HG02642 (cell line): ENCODE measurements at regions not wholly inside any gene's neighbourhood (a gene's known extent, or its start where the extent isn't known, plus 50 kb on each side); places are given as distances from the start of the nearest gene placed in this dataset.

Source experiments
- ATAC-seq: cut with Tn5 transposase; IDR thresholded peaks from one replicate; pipeline ENCODE4 v1.9.1; 2021; ENCODE audit warnings: mild to moderate bottlenecking; ENCODE audit not compliant: unreplicated experiment, poor library complexity

DNA sequence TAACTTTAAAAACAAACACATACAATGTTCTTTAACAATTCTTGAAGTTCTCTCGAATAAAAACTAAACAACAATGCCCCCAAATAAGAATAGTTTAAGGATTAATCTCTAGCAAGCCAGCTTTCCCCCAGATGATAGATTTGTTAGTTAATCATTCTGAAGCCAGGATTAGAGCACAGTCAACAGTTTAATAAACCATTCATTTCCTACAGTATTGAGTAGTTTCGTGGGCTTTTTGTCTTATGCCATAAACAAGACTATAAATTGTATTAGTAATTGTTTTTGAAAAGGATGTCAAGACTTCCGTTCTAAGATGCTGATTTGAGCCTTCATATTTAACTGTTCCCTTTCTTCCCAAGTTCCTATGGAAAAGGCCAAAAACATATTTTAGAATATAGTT lies 136.6 kb downstream of the PIK3R1 start:
- ATAC-seq, result no peak

DNA sequence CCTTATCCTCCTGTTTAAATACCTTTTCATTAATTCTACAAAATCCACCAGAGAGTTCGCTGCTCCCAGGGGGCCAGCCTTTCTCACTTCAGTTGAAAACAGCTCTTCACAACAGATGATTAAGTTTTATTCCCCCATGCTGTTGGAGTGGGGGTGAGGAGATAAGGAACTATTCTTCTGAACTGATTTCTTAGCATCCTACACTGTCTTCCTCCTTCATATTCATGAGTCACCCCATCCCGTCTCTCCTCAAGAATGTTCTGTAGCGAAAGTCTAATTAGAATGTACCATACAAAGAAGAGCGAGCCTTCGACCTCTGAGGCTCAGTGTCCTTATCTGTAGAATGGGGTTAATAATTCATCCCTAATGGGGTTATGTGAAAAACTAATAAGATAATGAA lies 138.0 kb downstream of the PIK3R1 start:
- ATAC-seq, result no peak

DNA sequence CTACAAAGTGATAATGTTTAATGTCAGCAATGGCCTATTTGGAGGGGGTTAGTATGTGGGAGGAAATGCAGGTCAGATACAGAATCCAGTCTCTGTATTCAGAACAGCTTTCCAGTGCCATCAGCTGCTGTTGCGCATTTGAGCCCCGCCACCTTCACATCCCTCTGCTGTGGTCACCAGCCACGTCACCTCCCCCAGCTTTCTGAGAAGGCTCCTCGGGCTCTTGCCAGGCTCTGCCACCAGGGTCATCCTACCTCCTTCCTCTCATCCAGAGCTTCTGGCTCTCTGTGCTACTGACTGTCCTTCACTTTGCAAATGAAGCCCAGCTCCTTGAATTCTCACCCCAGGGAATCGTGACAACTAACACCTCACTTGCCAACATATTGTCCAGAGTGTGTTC lies 138.8 kb downstream of the PIK3R1 start:
- no peak for ATAC-seq

DNA sequence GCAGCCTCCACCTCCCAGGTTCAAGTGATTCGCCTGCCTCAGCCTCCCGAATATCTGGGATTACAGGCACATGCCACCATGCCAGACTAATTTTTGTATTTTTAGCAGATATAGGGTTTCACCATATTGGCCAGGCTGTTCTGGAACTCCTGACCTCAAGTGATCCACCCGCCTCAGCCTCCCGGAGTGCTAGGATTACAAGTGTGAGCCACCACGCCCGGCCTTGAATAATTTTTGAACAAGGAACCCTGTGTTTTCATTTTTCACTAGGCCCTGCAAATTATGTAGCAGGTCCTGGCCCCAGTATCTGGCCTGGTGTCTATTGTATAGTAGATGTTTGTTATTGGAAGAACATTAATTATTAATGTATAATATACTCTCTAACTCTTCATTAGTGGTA lies 140.7 kb downstream of the PIK3R1 start:
- no peak for ATAC-seq

DNA sequence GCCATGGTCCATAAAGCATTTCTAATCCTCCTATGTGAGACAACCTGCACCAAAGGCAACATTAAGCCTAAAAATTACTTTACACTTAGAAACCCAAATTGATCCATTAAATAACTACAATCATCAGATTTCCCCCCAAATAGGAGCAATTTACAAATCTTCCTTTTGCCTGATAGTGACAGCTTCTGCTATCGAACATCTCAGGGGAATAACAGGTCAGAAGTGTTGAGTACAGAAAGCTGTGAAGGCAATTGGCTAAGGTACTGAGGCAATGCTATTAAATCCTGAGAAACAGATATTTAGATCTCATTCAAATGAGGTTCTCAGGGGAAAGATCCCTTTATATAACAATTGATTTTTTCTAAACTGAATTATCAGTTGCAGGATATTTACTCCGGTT lies 141.1 kb downstream of the PIK3R1 start:
- no peak for ATAC-seq

DNA sequence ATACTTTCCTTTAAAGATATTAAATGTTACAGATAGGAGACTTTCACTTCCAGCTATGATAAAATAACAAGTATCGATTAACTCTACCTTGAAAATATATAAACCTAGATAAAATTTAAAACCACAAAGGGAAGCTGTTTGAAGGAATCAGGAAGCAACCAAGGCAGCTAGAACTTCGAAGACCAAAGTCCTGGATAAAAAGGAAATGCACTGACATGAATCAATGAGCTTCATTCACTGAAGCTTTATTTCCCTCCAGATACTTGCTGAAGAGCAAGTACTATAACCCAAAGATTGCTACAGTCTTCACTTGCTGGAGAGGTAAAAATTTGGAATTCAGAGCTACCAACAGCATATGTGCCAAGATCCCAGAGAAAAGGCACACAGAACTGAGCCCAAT lies 144.1 kb downstream of the PIK3R1 start:
- ATAC-seq, result no peak

DNA sequence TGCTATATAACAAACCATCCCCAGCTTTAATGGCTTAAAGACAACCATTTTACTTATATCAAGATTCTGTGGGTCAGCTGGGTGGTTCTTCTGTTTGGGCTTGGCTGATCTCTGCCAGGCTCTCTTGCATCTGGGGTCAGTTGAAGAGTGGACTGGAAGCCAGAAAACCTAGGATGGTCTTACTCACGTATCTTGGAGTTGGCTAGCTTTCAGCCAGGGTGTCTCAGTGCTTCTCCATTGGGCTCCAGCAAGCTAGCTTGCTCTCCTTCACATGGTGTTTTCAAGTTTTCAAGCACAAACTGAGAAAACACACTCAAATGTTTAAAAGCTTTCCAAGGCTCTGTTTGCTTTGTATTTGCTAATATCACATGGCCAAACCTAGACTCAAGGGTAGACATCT lies 146.8 kb downstream of the PIK3R1 start:
- ATAC-seq, result no peak

DNA sequence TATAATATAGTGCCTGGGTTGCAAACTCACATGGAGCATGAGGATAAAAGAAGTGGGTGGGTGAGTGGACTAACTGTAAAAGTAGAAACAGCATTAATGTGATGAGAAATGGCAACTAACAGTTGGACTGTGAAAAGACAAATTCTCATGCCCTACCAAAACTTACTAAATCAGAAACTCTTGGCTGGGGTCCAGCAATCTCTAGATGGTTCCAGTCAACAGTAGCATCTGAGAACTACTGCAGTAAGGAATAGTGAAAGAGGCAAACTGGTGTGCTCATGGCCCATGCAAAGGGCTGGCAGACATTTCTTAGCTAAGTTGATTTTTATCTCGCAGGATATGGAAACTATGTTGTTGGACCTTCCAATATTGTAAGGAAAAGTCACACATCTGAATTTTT lies 150.3 kb downstream of the PIK3R1 start:
- no peak for ATAC-seq

DNA sequence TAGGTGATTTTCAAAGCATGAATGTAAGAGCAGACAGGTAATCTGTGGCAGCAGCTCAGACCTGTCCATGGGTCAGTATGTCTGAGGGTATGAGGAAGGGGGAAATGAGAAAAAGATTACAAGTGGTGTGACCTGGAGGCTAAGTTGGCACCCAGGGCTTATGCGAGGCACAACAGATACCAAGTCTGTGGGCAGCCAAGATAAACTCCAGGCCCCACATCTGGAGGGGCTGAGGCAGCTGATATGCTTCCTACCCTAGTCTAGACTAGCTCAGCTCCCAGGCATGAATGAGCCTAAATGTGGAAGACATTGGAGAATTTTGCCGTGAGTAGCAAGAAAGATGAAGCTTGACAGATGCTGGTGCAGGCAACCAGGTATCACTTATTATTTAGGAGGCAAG lies 151.7 kb downstream of the PIK3R1 start:
- no peak for ATAC-seq

DNA sequence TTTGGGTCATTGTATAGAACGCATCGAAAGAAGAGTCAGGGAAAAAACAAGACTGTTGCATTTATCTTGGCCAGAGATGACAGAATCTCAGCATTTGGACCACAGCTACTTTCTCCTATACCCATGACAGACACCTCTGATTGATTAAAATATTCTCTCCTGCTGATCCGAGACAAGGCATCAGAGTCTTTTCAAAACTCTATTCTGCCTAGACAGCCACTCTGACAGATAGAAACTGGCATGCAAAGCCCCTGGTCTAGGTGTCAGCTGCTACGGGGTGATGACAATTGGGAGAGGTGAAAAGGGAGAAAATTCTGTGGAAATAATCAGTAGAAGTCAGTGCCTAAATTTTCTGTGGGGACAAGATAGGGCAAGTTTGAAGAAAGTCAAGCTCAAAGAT lies 152.2 kb downstream of the PIK3R1 start:
- ATAC-seq, result no peak

DNA sequence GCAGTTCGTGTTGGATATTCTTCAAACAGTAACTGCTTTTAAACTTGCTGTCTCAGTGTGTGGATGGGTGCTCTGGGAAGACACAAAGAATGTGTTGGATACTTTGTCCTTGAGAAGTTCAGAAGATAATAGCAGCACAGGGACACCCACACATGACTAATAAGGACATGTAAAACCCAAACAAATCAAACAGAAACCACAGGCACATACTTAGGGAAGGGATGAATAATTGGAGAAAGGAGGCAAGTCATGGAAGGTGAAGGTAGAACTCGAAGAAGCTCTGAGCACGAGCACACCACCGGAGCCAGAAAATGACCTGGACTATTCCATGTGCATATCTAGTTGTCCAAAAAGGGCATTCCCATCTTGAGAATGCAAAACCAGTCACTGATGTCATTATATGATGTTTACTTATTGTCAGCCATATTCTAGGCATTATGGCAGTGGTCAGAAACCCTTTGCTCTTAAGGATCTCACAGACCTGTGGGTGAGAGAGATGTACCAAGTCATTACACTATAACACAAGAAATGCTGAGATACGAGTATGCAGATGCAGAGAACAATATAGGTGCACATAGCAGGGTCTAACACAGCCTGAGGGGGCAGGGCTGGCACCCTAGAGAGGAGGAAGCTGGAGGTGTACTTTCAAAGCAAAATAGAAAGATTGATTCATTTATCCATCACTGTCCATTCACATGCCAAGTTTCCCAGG lies 152.9 kb downstream of the PIK3R1 start:
- no peak for ATAC-seq

DNA sequence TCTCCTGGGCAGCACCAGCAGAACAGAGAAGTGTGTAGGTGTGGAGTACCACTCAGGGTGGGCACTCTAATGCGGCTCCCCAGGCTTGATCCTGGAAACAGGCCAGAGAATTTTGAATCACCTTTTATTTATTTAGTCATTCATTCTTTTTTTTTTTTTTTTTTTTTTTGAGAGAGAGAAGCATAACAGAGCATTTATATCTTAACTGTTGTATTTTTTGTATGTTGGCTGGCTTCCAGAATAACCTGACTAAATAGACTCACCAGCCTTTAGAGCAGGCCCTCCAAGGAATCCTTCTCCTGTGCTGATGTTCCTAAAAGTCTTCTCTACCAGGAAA lies 153.4 kb downstream of the PIK3R1 start:
- ATAC-seq, result no peak

DNA sequence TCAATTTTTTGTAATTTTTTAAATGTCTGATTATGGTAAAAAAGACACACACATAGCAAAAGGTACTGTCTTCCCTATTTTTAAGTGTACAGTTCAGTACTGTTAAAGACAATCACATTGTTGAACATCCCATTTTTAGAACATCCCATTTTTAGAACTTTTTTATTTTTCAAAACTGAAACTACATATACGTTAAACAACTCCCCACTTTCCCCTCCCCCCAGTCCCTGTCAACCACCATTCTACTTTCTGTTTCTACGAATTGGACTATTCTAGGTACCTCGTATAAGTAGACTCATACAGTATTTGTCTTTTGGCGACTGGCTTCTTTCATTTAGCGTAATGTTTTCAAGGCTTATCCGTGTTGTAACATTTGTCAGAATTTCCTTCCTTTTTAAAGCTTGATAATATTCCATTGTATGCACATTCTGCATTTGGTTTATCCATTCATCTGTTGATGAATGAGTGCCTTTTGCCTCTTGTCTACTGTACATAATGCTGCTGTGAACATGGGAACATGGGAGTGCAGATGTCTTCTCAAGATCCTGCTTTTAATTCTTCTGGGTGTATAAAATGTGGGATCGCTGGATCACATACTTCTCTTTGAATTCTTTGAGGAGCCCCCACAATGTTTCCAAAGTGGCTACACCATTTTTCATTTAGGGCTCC lies 154.0 kb downstream of the PIK3R1 start:
- ATAC-seq, result peak; percentile 77

DNA sequence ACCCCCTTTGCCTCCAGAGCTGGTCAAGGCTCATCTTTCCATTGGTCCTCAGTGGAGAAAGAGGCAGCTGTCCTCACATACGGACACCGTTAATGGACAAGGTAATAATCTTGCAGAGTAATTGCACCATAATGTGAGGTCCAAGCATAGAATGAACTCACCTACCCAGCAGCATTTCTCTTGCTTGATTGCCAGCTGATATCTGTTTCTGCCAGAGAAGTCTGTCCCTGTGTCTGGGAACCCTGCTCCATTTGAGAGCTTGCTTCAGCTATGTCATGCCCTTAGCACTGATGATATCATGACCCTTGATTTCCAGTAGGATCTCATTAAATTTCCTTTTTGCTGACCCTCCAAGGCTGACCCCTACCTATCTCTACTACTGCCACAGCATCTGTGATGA lies 154.6 kb downstream of the PIK3R1 start:
- no peak for ATAC-seq

DNA sequence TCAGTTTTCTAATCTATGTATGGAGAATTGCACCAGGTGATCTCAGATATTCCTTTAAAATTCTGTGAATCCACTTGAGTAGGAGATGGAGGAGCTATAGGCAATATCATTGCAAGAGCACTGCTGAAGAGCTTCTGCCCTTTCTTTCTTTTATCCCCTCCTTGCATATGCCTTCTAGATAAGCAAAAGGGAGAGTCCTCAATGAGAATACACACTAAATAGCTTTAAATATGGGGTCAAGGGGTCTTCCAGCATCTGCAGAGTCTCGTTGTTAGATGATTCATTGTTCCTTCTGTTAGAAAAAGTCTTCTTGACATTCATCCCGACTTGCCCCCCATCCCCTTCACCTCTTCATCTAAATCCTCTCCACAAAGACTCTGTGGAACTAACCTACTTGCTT lies 156.1 kb downstream of the PIK3R1 start:
- ATAC-seq, result no peak

DNA sequence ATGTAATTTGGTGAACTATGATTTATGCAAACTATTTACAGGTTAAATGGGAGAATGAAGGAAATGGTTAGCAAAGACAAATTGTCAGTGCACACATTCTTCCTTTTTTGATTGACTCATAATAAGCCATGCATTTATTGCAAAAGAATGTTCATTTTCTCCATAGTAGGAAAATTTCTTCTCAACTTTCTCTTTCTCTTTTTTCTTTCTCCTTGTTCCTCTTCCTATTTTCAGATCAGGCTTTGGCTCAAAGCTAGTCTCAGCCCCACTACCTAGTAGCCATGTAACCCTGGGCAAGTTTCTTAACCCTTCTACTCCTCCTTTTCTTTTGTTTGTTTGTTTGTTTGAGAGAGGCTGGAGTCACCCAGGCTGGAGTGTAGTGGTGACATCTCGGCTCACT lies 156.6 kb downstream of the PIK3R1 start:
- ATAC-seq, result no peak

DNA sequence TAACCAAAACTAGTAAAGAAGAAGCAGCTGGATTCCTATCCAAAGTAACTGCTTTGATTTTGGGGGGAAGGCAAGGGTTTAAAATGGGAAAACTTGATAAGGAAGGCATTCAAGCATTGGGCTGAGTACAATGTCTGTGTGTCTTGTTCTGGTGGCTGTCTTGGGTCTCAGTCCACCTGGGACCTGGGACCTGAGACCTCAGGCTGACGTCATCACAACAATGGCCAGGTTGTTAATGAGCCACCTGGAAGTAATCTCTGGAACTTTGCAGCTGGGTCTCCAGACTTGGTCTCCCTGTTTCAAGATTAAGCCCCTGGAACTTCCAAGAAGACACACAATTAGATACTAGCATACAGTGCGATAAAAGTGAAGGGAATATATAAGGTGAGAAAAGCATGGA lies 157.5 kb downstream of the PIK3R1 start:
- ATAC-seq, result no peak

DNA sequence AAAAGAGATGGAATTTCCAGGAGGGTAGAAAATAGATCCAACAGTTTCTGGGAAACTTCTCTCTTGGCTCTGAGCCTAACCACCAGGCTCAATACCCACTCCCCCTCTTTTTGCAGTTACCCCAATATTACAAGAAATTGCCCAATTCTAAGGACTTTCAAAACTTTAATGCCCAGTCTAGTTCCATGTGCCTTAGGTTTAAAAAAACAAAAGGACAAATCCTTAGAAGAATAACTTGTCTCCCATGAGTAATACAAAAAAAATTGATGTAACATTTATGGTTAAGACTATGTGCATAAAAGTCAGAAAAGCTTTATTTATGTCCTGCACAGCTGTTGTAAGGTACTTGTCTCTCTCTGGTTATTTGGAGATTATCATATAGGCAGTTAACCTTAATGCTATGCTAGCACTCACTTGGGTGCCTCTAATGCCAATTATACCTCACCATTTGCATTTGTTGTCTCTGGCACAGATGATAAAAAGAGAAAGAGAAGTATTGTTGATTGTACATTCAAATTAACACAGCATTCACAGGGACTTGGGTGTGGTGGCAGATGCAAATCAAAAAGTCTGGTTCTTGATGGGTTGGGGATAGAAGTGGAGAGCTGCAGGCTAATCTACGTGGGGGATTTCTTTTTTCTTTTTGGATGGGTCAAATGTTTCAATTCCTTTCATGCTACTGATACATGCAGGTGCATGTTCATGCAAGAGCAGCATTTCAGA lies 159.4 kb downstream of the PIK3R1 start:
- ATAC-seq, result peak; percentile 38

DNA sequence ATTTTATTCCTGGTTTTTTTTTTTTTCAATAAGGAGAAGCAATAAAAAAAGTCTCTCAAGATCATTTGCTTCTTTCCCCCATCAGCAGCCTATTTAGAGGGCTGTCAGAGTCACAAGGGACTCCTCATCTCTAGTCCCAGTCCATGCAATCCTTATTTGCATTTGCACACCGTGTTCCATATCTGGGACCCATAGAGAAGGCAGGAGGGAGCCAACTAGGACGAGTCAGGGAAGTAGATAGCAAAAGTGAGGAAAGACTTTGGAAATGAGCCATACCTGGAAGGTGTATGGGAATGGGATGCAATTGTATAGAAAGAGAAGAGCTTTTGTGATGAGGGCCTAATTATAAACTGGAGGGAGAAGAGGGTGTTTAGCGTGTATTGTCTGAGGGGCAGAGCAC lies 160.0 kb downstream of the PIK3R1 start:
- ATAC-seq, result no peak

DNA sequence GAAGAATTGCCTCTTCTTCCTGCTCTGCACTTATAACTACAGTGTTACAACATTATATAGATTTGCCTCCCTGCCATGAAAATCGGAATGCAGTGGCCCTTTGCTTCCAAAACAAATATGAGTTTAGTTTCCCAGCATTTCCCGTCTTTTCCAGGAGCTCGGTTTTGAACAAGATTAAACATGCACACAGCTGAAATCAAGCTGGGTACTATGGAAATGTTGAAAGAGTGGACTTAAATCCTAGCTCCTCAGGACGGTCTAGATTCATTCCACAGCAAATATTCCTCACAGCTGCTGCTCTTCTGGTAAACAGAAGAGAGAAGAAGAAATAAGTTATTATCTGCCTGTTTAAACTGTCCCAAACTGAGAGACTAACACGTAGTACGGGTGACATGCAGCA lies 161.4 kb downstream of the PIK3R1 start:
- no peak for ATAC-seq

DNA sequence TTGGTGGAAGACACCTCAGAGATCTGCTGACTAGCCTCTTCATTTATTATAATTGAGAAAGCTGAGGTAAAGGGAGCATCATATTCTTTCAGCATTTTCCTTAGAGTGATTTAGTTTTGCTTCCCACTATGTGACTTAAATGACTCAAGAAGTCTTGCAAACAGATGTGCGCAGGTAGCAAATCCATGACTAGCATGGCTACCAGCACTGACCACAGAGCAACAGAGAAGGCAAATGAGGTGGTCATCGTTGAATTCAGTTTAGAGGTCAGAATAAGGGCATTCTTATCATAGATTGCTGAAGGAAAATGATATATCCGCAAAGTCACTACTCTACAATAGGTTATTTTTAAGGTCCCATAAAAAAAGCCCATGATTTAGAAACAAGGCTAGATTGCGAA lies 162.2 kb downstream of the PIK3R1 start:
- ATAC-seq, result no peak
